Epithelial cell of esophagus (primary cell): ENCODE measurements at regions not wholly inside any gene's neighbourhood (a gene's known extent, or its start where the extent isn't known, plus 50 kb on each side); places are given as distances from the start of the nearest gene placed in this dataset.

ENCODE experiments used
- DNase-seq: peaks from one replicate; pipeline ENCODE4 v3.0.0; 2010; ENCODE audit warnings: low read depth
- H3K4me3 ChIP-seq: 2 replicates; pipeline ENCODE4 v1.5.1; 2011; ENCODE audit warnings: mild to moderate bottlenecking, low read length, control low read depth
- CTCF ChIP-seq: IDR thresholded peaks from 2 replicates; pipeline ENCODE4 v1.5.1; 2011; ENCODE audit warnings: low read depth, mild to moderate bottlenecking, low read length, control low read depth, inconsistent platforms; ENCODE audit not compliant: insufficient read depth; ENCODE audit errors: missing control alignments

- H3K4me3 ChIP-seq, result no peak overlapping the region
- no peak for TF ChIP-seq CTCF
- no peak for DNase-seq
Observed at GRCh38 chr10:3579845-3580244, 205.2 kb downstream of the KLF6 start.

GRCh38 chr10:3578682-3579081 is 206.3 kb downstream of the KLF6 start:
- H3K4me3 ChIP-seq, result no peak overlapping the region
- DNase-seq, result no peak
- TF ChIP-seq CTCF, result no peak

GRCh38 chr10:3578159-3578558 is 206.8 kb downstream of the KLF6 start:
- no peak for TF ChIP-seq CTCF
- H3K4me3 ChIP-seq, result no peak overlapping the region
- no peak for DNase-seq

GRCh38 chr10:3574451-3574850 is 210.6 kb downstream of the KLF6 start:
- H3K4me3 ChIP-seq, result no peak overlapping the region
- no peak for DNase-seq
- no peak for TF ChIP-seq CTCF

- DNase-seq, result no peak
- no peak overlapping the region for H3K4me3 ChIP-seq
- no peak for TF ChIP-seq CTCF
Observed at GRCh38 chr10:3573498-3573897, 211.5 kb downstream of the KLF6 start.

- no peak for DNase-seq
Observed at GRCh38 chr10:3571310-3571825, 213.6 kb downstream of the KLF6 start.

GRCh38 chr10:3570855-3571266 is 214.1 kb downstream of the KLF6 start:
- no peak overlapping the region for H3K4me3 ChIP-seq
- no peak for TF ChIP-seq CTCF
- DNase-seq, result no peak

More at GRCh38 chr10:3571310-3571825, 213.6 kb downstream of the KLF6 start:
- no peak for TF ChIP-seq CTCF
- H3K4me3 ChIP-seq, result no peak overlapping the region
